Vagina (tissue), 2 donors: ENCODE measurements at regions not wholly inside any gene's neighbourhood (a gene's known extent, or its start where the extent isn't known, plus 50 kb on each side); places are given as distances from the start of the nearest gene placed in this dataset.

ENCODE experiments used
- POLR2A ChIP-seq, 2 donors: fragments of 450-650 bp; IDR thresholded peaks; one replicate each; pipeline ENCODE4 v1.6.1; 2017; ENCODE audit warnings: antibody characterized with exemption in 2 of 2, mild to moderate bottlenecking in 2 of 2, moderate library complexity in 2 of 2
- POLR2AphosphoS5 ChIP-seq, 2 donors: sonication (generic); formaldehyde crosslinking; IDR thresholded peaks; one replicate each; pipeline ENCODE4 v1.9.0; 2017; ENCODE audit warnings: antibody characterized with exemption in 2 of 2, mild to moderate bottlenecking in 2 of 2, low read depth in 1 of 2; ENCODE audit not compliant: insufficient read depth in 1 of 2
- TF ChIP-seq, protein P1 (sequence below), 3 experiments: fragments of 450-650 bp in 2 of 3; fragments of 200-600 bp in 1 of 3; sonication (generic) in 1 of 3; IDR thresholded peaks; one replicate each; pipeline ENCODE4 v1.5.1; 2017 to 2019; ENCODE audit warnings: antibody characterized with exemption in 3 of 3, mild to moderate bottlenecking in 2 of 3, moderate library complexity in 2 of 3

DNA sequence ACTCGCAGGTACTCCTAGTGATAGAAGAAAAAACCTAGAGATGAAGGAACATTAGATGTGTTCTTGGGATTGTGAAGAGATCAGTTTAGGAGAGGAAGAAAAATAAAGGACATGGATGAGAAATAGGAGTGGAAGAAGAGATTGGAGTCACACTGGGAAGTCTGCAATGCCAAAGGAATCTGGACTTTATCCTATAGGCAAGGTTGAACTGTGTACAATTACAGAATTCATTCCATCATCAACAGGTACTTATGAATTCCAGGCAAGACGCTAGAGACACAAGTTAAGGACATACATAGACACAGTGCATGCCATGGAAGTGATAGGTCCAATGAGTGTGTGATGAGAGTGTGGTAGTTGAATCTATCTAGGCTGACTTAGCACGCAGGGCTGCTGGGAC, 101.3 kb downstream of the EDN1 start:
- TF ChIP-seq, protein P1, sequence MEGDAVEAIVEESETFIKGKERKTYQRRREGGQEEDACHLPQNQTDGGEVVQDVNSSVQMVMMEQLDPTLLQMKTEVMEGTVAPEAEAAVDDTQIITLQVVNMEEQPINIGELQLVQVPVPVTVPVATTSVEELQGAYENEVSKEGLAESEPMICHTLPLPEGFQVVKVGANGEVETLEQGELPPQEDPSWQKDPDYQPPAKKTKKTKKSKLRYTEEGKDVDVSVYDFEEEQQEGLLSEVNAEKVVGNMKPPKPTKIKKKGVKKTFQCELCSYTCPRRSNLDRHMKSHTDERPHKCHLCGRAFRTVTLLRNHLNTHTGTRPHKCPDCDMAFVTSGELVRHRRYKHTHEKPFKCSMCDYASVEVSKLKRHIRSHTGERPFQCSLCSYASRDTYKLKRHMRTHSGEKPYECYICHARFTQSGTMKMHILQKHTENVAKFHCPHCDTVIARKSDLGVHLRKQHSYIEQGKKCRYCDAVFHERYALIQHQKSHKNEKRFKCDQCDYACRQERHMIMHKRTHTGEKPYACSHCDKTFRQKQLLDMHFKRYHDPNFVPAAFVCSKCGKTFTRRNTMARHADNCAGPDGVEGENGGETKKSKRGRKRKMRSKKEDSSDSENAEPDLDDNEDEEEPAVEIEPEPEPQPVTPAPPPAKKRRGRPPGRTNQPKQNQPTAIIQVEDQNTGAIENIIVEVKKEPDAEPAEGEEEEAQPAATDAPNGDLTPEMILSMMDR (IDR thresholded peaks at IDR 0.05): no peak
- TF ChIP-seq POLR2A (IDR thresholded peaks at IDR 0.05) (no peak), POLR2AphosphoS5 (IDR thresholded peaks at IDR 0.05; ENCODE audit: insufficient read depth in 1 of 2, low read depth in 1 of 2) (no peak)
